ENCODE measurements at regions not wholly inside any gene's neighbourhood (a gene's known extent, or its start where the extent isn't known, plus 50 kb on each side); places are given as distances from the start of the nearest gene placed in this dataset.

DNA sequence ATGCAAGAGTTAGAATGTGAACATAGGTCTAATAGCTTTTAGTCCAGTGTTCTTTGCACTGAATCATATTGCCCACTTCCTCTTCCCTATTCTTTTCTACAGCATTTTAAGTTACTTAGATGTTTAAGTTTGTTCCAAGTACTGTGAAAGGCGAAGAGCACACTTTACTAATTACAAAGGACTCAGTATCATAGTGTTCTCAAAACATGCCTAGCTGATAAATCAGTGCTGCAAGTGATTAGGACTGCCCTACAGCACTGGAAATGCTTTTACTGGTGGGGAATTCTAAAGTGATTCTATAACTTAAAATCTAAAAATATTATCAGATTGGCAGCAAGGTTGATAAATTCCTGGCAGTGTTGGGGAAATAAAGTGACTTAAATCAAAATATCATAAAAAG, 177.9 kb upstream of the KCNN2 start:
- no peak for DNase-seq

GRCh38 chr5:114185274-114185673, 176.6 kb upstream of the KCNN2 start:
- DNase-seq, result no peak

DNA sequence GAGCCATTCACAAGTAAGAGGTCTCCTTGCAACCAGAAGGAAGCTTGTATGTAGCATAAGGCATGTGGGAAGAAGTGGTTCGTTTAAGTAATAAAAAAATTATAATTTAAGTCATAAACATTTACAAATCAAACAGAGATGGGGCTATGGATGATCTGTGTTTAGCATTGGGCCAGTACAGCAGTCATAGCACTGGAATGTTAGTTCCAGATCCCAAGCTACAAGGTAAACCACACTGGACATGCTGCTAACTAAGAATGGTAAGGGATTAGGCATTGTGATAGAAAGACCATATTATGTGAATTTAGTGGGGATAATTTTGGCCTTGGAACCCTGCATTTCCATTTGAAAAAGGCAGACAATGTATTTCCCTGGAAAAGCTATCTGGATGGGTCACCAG, 170.4 kb upstream of the KCNN2 start:
- no peak for DNase-seq

DNA sequence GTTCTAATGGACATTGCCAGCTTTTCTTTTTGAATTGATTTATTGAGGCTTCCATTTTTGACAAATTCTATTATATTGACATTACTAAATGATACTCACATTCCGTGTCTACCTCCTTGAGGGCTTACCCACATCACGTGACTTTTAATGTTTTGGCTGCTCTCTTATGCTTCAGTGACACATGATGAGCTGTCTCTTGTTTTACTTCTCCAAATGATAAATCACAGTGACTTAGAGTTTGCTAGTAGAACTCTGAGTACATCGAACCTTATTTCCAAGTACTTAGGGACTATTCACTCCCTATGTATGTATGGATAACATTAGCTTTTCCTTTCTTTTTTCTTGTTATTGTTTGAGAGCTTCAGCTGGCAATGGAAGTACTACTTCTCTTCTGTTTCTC, 169.8 kb upstream of the KCNN2 start:
- DNase-seq, result no peak

DNA sequence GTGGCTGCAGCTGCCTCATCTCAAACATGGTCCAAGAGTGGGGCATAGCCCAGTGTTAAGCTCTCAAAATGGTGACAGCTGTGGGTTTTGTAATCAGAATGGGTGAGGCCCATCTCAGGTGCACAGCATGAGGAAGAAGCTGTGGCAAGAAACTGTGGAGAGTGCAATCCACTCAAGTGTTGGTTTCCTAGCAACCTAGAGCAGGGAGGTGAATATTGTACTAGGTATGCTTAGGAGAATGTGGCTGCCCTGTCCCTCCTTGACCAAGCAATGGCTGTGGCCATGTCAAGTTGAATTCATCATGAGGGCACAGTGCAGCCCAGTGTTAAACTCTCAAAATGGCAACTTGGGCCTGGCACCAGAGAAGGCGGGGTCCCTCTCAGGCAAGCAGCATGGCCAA, 160.5 kb upstream of the KCNN2 start:
- DNase-seq, result no peak

DNA sequence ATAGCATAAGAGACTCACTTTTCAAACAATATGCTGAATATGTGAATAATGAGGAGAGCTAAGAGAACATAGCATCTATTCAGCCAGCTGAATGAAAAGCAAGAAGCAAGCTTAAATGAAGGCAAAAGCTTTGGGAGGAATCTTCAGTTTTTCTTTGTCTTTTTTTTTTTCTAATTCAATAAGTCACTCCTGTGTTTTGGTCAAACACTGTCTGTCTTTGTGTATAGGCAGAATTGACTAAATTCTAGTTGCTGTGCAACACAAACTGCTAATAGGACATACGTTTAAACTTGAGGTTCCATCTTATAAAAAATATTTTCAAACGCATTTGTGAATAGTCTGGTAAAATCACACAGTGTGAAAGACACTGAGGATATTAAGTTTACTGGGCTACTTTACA, 156.9 kb upstream of the KCNN2 start:
- DNase-seq, result no peak

GRCh38 chr5:114206640-114207039, 155.2 kb upstream of the KCNN2 start:
- no peak for DNase-seq

DNA sequence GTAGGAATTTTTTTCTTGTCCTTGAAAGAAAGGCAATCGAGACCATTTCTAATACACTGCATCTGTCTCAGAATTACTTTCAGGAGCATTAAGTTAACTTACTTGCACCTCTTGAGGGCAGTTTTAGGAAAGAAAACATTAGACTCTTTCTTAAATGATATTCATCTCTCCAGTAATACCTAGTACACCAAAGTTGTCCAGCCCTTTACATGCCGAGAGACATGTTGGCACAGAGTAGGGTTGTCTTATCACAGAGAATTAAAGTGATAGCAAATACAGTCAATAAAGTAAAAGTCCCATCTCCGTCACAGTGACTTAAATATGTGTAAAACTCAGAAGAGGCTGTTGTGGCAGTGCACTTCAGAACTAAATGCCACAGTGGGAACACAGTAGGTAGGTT, 154.3 kb upstream of the KCNN2 start:
- DNase-seq, result no peak

GRCh38 chr5:114208120-114208519, 153.8 kb upstream of the KCNN2 start:
- DNase-seq, result no peak

DNA sequence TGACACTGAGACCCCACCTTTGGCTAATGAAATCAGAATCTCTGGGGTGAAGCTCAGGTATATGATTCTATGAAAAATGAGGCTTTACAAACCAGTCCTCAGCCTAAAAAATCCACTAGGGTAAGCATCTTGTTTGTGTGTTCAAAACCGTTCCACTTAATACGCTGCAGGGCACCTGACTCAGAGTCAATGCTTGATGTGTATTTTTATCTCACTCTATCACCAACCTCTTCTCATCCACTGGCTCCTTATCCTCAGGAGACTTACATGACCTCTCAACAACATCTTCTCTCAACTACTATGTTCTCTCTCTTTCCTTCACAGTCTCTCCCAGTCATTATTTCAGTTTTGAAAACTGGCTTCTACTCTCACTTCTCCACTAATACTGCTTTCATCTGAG, 153.3 kb upstream of the KCNN2 start:
- DNase-seq, result no peak

GRCh38 chr5:114210662-114211061, 151.2 kb upstream of the KCNN2 start:
- DNase-seq, result no peak

- no peak for DNase-seq
These were observed 140.1 kb upstream of the KCNN2 start for GRCh38 chr5:114221807-114222206.

- DNase-seq, result peak; percentile 26
These were observed 138.0 kb upstream of the KCNN2 start for GRCh38 chr5:114223866-114224265.

DNA sequence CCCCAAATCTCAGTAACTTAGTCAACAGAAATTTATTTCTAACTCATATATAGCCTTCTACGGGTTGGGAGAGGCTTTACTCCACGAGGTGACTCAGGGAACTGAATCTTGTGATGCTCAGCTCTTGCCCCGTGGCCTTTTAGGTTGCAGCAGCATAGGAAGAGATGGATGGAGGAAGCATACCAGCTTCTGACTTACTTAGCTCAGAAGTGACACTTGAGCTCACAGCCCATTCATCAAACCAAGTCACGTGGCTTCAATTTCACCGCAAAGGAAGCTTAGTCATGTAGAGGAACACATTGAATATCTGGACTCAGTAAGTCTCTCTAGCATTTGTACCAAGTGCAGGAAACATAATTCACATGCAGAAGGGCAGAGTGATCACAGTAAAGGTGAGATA, 124.1 kb upstream of the KCNN2 start:
- DNase-seq, result no peak

DNA sequence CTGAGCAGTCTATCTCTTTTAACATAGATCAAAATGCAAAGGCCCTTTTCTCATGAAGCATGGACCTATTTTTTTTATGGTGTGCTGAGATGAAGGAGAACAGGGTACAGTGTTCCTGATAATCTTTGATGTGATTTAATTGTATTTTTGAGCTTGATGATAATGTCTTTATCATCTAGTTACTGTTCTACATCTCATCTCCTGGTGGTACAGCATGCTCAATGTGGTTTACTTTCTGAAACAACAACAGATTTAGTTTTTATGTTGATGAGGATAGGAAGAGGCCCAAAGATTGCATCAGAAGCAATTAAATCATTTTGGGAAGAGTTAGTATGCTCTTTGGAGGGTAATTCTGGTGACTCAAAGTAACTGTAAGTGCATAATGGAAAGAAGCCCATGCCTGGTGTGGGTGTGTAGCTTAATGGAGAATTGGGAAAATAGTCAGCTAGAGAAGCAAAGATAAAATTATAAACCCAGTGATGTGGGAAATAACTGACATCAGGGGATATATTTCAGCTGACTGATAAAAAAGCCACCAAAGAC, 123.0 kb upstream of the KCNN2 start:
- DNase-seq, result no peak

DNA sequence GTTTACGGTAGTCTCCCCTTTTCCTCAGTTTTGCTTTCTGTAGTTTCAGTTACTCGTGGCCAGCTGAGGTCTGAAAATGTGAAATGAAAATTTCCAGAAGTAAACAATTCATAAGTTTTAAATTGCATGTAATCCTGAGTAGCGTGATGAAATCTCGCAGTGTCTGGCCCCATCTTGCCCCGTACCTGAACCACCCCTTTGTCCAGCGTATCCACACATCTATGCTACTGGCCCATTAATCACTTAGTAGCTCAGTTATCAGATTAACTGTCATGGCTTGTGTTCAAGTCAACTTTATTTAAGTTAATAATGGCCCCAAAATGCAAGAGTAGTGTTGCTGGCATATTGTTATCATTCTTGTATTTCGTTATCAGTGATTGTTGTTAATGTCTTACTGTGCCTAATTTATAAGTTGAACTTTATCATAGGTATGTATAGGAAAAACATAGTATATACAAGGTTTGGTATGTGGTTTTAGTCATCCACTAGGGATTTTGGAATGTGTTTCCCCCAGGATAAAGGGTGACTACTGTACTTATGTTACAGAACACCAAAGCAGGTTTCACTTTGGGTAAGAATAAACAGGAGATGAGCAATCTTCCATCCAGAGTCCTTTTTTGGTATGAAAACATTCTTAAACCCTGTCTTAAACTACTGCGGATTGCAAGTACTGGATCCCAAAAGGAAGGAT, 118.4 kb upstream of the KCNN2 start:
- DNase-seq, result no peak

DNA sequence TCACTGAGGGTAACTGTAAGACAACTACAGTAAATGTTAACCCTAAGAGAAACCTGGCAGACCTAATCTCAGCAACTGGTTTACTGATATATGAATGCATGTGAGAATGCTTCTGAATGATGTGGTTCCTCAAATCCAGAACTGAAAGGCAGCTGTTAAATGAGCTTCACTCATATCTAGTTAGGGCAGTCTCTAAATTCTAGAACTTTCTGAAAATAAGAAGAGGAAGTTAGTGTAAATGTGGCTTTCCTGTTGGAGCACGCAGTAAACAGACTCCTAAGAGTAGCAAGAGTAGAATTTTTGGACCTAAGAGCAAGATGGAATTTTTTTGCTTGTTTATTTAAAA, 117.9 kb upstream of the KCNN2 start:
- no peak for DNase-seq

DNA sequence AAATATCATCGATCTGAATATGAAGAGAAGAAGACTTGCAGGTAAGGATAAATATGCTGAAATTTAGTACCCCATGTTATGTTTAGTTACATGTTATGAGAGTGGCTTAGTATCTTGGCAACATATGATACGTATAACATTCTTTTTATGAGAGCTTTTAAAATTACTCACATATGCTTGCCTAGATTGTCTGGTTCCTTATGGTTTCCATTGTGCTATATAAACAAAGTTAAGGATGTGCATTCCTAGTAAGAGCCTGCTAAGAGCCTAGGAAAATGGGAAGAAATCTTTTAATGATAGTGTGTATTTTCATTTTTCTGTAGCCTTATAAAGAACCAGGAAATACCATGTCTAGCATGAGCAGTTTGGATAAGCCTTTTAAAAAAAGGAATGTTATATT, 112.0 kb upstream of the KCNN2 start:
- no peak for DNase-seq

GRCh38 chr5:114250536-114250935, 111.3 kb upstream of the KCNN2 start:
- no peak for DNase-seq

DNA sequence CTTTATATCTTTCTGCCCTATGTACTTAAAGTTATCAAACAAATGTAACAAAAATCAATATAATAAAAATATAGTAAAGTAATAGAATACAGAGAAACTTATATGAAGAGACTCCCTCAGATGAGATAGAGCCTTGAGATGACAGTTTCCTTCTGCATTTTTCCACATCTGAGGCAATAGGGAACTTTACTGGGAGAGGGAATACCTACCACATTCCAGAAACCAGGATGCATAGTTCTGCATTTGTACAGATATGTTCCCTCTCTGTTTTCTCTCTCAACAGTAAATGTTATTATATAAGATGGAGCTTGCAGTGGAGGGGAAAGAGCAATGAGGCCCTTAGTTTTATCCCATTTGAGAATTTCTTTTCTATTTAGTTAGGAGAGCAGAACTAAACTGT, 109.6 kb upstream of the KCNN2 start:
- no peak for DNase-seq

DNA sequence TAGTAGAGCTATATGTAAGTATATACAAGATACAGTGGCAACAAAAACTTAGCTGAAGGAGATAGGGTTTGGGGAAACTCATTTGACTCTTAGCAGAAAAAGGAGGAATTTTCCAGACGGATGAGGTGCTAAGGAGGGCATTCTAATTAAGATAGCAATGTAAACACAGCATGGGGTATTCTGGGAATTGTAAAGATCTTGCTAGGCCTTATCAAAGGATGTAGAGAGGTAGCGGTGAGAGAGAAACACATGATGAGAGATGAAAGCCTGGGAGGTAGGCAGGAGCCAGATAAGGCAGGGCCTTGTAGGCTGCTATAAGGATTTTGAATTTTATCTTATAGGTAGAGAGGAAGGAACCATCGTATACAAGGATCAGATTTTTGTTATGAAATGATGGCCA, 106.6 kb upstream of the KCNN2 start:
- no peak for DNase-seq

- no peak for DNase-seq
These were observed 99.9 kb upstream of the KCNN2 start for GRCh38 chr5:114261989-114262388.

GRCh38 chr5:114265432-114266060, 96.3 kb upstream of the KCNN2 start:
- no peak for DNase-seq

GRCh38 chr5:114266374-114266773, 95.5 kb upstream of the KCNN2 start:
- no peak for DNase-seq

GRCh38 chr5:114296191-114296590, 65.7 kb upstream of the KCNN2 start:
- no peak for DNase-seq
